NCI-H2196 treated with DMSO at 0.1 percent for 48 hours (cell line): ENCODE measurements at regions not wholly inside any gene's neighbourhood (a gene's known extent, or its start where the extent isn't known, plus 50 kb on each side); places are given as distances from the start of the nearest gene placed in this dataset.

Experiments
- DNase-seq: peaks from one replicate; lab custom pipeline; 2025; ENCODE audit not compliant: unreplicated experiment; lab: John Stamatoyannopoulos, UW

GRCh38 chr4:14218641-14219040 is 591.1 kb upstream of the BOD1L1 start:
- no peak for DNase-seq

GRCh38 chr4:14221176-14221575 is 593.7 kb upstream of the BOD1L1 start:
- DNase-seq: no peak

- no peak for DNase-seq
Observed at GRCh38 chr4:14222377-14223029, 595.0 kb upstream of the BOD1L1 start.

GRCh38 chr4:14223461-14223860 is 595.9 kb upstream of the BOD1L1 start:
- no peak for DNase-seq

GRCh38 chr4:14225688-14226207 is 598.2 kb upstream of the BOD1L1 start:
- DNase-seq: no peak

GRCh38 chr4:14233126-14233525 is 605.6 kb upstream of the BOD1L1 start:
- no peak for DNase-seq

GRCh38 chr4:14234307-14234706 is 606.8 kb upstream of the BOD1L1 start:
- DNase-seq: no peak

- DNase-seq: no peak
Observed at GRCh38 chr4:14236359-14236758, 608.8 kb upstream of the BOD1L1 start.

- no peak for DNase-seq
Observed at GRCh38 chr4:14237911-14238310, 610.4 kb upstream of the BOD1L1 start.

GRCh38 chr4:14241574-14241973 is 614.0 kb upstream of the BOD1L1 start:
- DNase-seq: no peak

GRCh38 chr4:14247767-14248166 is 620.2 kb upstream of the BOD1L1 start:
- DNase-seq: no peak

GRCh38 chr4:14249226-14249625 is 621.7 kb upstream of the BOD1L1 start:
- no peak for DNase-seq

GRCh38 chr4:14254252-14254651 is 626.7 kb upstream of the BOD1L1 start:
- no peak for DNase-seq

- DNase-seq: no peak
Observed at GRCh38 chr4:14254926-14255325, 627.4 kb upstream of the BOD1L1 start.

- DNase-seq: no peak
Observed at GRCh38 chr4:14257903-14258302, 630.4 kb upstream of the BOD1L1 start.

GRCh38 chr4:14259936-14260335 is 632.4 kb upstream of the BOD1L1 start:
- DNase-seq: no peak

- DNase-seq: no peak
Observed at GRCh38 chr4:14260591-14260990, 633.1 kb upstream of the BOD1L1 start.

- no peak for DNase-seq
Observed at GRCh38 chr4:14262221-14262620, 634.7 kb upstream of the BOD1L1 start.

GRCh38 chr4:14264437-14264836 is 636.9 kb upstream of the BOD1L1 start:
- no peak for DNase-seq

- DNase-seq: no peak
Observed at GRCh38 chr4:14265651-14266050, 638.1 kb upstream of the BOD1L1 start.

GRCh38 chr4:14267373-14268060 is 640.0 kb upstream of the BOD1L1 start:
- no peak for DNase-seq

- no peak for DNase-seq
Observed at GRCh38 chr4:14269824-14270223, 642.3 kb upstream of the BOD1L1 start.

GRCh38 chr4:14272206-14272605 is 644.7 kb upstream of the BOD1L1 start:
- DNase-seq: no peak
